Body of pancreas (tissue), 4 donors: ENCODE measurements at regions not wholly inside any gene's neighbourhood (a gene's known extent, or its start where the extent isn't known, plus 50 kb on each side); places are given as distances from the start of the nearest gene placed in this dataset.

Source experiments
- ATAC-seq: fragments of 150-250 bp; one replicate; pipeline ENCODE4 v1.9.1; 2016
- DNase-seq, 4 donors: peaks; one replicate each; pipeline ENCODE4 v3.0.0-alpha.2; 2019
- H3K27ac ChIP-seq, 4 donors: fragments of 200-600 bp; sonication (generic); 1 replicate in 3 of 4; 2 replicates in 1 of 4; pipeline versions ENCODE4 v1.5.1 to v1.6.1; 2016 to 2019; ENCODE audit warnings: mild to moderate bottlenecking in 1 of 4, mixed read lengths in 1 of 4, moderate library complexity in 1 of 4
- H3K27me3 ChIP-seq, 2 donors: fragments of 200-600 bp; sonication (generic); one replicate each; pipeline ENCODE4 v1.6.0; 2016; ENCODE audit warnings: mild to moderate bottlenecking in 1 of 2
- H3K36me3 ChIP-seq, 2 donors: fragments of 200-600 bp; sonication (generic); replicated peaks in 1 of 2; 2 replicates each; pipeline ENCODE4 v1.5.1; 2016; ENCODE audit warnings: low read depth in 2 of 2; ENCODE audit not compliant: insufficient read depth in 1 of 2
- H3K4me1 ChIP-seq: fragments of 200-600 bp; sonication (generic); one replicate; pipeline ENCODE4 v1.6.0; 2016
- H3K4me3 ChIP-seq, 2 donors: fragments of 200-600 bp; sonication (generic); 1 replicate in 1 of 2; 2 replicates in 1 of 2; pipeline ENCODE4 v1.5.1; 2016 to 2019
- H3K9me3 ChIP-seq, 3 donors: fragments of 200-600 bp; sonication (generic); 1 replicate in 2 of 3; 2 replicates in 1 of 3; pipeline ENCODE4 v1.5.1; 2016
- CTCF ChIP-seq, 7 experiments: fragments of 450-650 bp in 4 of 7; fragments of 200-600 bp in 3 of 7; sonication (generic) in 3 of 7; IDR thresholded peaks; one replicate each; pipeline ENCODE4 v1.5.1; 2016 to 2019; ENCODE audit warnings: antibody characterized with exemption in 7 of 7
- POLR2A ChIP-seq, 3 donors: fragments of 450-650 bp; IDR thresholded peaks; one replicate each; pipeline ENCODE4 v1.6.1; 2016; ENCODE audit warnings: antibody characterized with exemption in 3 of 3, mild to moderate bottlenecking in 2 of 3
- WGBS, 2 donors: methylation state at CpG; one replicate each; pipeline ENCODE4 v1.1.5; 2017; 5-methylcytosine and 5-hydroxymethylcytosine counted together
- intact Hi-C: fragments of 100-400 bp; cut with DNase I; formaldehyde crosslinking; loops from one replicate; pipeline ENCODE4 v1.15.1; 2023

- Histone ChIP-seq H3K9me3 (no peaks in the 10 kb centered on the region), H3K4me1 (no peaks in the 10 kb centered on the region), H3K4me3 (no peak overlapping the region), H3K36me3 (no peaks in the 10 kb centered on the region), H3K27me3 (no peaks in the 10 kb centered on the region), H3K27ac (no peak overlapping the region)
- DNase-seq, result no peak
- no peak for ATAC-seq
- intact Hi-C loops, result no loop called here
- TF ChIP-seq CTCF (IDR thresholded peaks at IDR 0.05), result no peak
- TF ChIP-seq POLR2A (IDR thresholded peaks at IDR 0.05), result no peak
- 83 to 87% methylated on average over 10 of the region's 10 CpGs for WGBS, 2 donors
Measured at GRCh38 chr3:30269751-30270445, 336.5 kb upstream of the TGFBR2 start.

- TF ChIP-seq CTCF (IDR thresholded peaks at IDR 0.05), result no peak
- no peak for TF ChIP-seq POLR2A (IDR thresholded peaks at IDR 0.05)
- Histone ChIP-seq H3K4me3 (no peak overlapping the region), H3K36me3 (no peaks in the 10 kb centered on the region), H3K9me3 (no peaks in the 10 kb centered on the region), H3K4me1 (no peaks in the 10 kb centered on the region), H3K27ac (no peak overlapping the region), H3K27me3 (no peaks in the 10 kb centered on the region)
- DNase-seq (no peak), ATAC-seq (no peak)
- 51 to 56% methylated on average over 3 of the region's 3 CpGs for WGBS, 2 donors
- intact Hi-C loops, result no loop called here
Measured at GRCh38 chr3:30271781-30272180, 334.6 kb upstream of the TGFBR2 start.

GRCh38 chr3:30273304-30274072 lies 332.9 kb upstream of the TGFBR2 start:
- no peak overlapping the region for H3K27ac ChIP-seq
- 50 to 84% methylated on average over 2 of the region's 2 CpGs for WGBS, 2 donors
- no peaks in the 10 kb centered on the region for H3K27me3 ChIP-seq
- H3K36me3 ChIP-seq, result no peaks in the 10 kb centered on the region
- no peak overlapping the region for H3K4me3 ChIP-seq
- no peaks in the 10 kb centered on the region for H3K4me1 ChIP-seq
- H3K9me3 ChIP-seq, result no peaks in the 10 kb centered on the region
- ATAC-seq (no peak), DNase-seq (no peak)
- intact Hi-C loops, result no loop called here
- TF ChIP-seq POLR2A (IDR thresholded peaks at IDR 0.05), result no peak

GRCh38 chr3:30277494-30277893 lies 328.9 kb upstream of the TGFBR2 start:
- DNase-seq, result no peak
- no peak overlapping the region for H3K4me3 ChIP-seq
- no peak for ATAC-seq
- intact Hi-C loops, result no loop called here
- H3K27me3 ChIP-seq, result no peaks in the 10 kb centered on the region
- H3K36me3 ChIP-seq, result no peaks in the 10 kb centered on the region
- no peak for TF ChIP-seq POLR2A (IDR thresholded peaks at IDR 0.05)
- TF ChIP-seq CTCF (IDR thresholded peaks at IDR 0.05), result no peak
- no peaks in the 10 kb centered on the region for H3K4me1 ChIP-seq
- H3K9me3 ChIP-seq, result no peaks in the 10 kb centered on the region
- H3K27ac ChIP-seq, result no peak overlapping the region

- Histone ChIP-seq H3K27ac (no peak overlapping the region), H3K4me3 (no peak overlapping the region), H3K4me1 (peaks cover 10% of the 10 kb centered on the region), H3K36me3 (no peaks in the 10 kb centered on the region), H3K9me3 (no peaks in the 10 kb centered on the region), H3K27me3 (no peaks in the 10 kb centered on the region)
- TF ChIP-seq POLR2A (IDR thresholded peaks at IDR 0.05) (no peak), CTCF (IDR thresholded peaks at IDR 0.05) (no peak)
- intact Hi-C loops, result no loop called here
- WGBS, 2 donors, result 68 to 76% methylated on average over 1 of the region's 1 CpG
- DNase-seq (no peak), ATAC-seq (no peak)
Measured at GRCh38 chr3:30281526-30281925, 324.9 kb upstream of the TGFBR2 start.
